ENCODE measurements at regions not wholly inside any gene's neighbourhood (a gene's known extent, or its start where the extent isn't known, plus 50 kb on each side); places are given as distances from the start of the nearest gene placed in this dataset.

DNA sequence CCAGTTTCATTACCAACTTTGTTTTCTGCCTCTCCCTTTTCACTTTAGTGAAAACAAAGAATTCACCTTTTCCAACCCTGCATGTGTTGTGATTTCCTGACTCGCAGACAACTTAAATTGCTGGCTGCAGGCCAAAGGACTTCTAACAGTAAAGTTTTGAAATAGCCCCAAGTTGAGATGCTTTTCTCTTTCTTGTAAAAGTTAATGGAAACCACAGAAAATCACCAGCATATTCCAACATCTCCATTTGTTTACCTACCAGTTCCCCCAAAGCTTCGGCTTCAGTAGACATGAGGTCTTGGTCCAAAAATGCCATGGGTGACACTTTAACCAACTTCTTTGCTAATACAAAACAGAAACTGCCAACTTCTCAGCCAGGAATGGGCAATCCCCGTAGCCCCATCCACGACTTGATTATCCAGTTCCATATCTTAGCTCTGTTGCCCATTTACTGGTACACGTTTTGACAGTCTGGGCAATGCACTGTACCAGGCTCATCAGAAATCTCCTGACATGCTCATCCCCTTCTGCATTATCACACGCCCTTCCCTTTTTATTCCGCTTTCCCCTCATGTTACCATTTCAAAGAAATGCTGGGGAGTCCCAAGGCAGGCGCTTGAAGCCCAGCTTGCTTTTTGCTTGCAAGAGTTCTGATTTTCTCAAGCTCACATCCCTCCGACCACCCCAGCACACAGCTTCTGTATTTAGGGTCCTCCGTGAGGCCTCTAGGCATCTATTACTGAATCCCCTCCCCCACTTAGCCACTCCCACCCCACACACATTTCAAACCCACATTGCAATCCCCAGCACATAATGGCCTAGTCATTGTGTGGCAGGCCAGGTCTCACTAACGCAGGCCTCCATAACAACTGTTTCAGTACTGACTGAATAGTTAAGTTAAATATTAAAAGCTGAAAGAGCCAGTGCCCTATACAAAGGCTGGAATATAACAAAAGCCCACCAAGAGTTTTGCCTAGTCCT is 137.9 kb upstream of the S100G start:
- Mint-ChIP-seq H3K9me3 (peaks cover 6% of the 10 kb centered on the region), H3K27ac (no peak overlapping the region), H3K36me3 (ENCODE audit: low read depth) (no peaks in the 10 kb centered on the region), H3K27me3 (no peaks in the 10 kb centered on the region), H3K4me1 (no peaks in the 10 kb centered on the region), H3K4me3 (no peak overlapping the region)
- no peak for DNase-seq
- intact Hi-C loops (cut with micrococcal nuclease) = no loop called here

DNA sequence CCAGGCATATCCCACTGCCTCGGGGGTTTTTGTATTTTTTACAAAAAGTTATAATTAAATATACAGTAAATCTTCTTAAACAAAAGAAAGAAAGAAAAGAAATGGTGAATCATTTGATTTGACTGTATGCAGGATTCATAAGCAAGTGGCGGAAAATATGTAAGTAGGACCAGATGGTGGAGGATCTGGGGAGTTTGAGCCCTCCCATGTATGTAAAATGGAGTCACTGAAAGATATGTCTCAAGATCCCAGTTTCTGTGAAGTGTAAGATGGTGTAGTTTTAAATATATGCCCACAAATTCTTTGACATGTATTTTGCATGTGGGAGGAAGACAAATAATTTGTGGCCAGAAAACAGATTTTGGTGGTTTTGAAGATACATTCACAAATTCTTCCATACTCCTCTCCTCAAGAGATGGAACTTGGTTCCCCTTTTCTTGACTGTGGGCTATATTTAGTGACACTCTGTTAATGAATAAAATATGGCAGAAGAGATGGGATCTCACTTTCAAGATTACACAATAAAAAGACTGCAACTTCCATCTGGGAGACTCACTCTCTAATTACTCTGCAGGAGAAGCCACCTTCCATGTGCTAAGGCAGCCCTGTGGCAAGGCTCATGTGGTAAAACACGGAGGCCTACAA is 133.6 kb upstream of the S100G start:
- Mint-ChIP-seq H3K4me1 (no peaks in the 10 kb centered on the region), H3K9me3 (peaks cover 6% of the 10 kb centered on the region), H3K36me3 (ENCODE audit: low read depth) (no peaks in the 10 kb centered on the region), H3K27me3 (no peaks in the 10 kb centered on the region), H3K27ac (no peak overlapping the region), H3K4me3 (no peak overlapping the region)
- no peak for DNase-seq
- intact Hi-C loops (cut with micrococcal nuclease) = no loop called here

DNA sequence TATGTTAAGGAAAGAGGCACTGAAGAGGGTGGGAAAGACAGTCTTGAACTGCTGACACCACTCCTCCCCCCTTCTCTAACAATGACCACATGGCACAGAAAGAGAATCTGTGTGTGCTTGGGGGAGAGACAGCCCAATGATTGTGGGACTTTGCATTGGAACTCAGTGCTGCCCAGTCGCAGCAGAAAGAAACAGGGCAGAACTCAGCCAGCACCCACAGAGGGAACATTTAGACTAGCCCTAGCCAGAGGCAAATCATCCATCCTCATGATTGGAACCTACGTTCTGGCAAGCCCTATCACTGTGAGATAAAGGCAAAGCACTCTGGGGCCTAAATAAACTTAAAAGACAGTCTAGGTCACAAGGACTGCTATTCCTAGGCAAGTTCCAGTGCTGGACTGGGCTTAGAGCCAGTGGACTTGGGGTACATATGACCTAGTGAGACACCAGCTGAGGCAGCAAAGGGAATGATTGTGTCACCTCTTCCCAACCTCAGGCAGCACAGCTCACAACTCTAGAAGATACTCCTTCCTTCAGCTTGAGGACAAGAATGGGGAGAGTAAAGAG is 132.8 kb upstream of the S100G start:
- Mint-ChIP-seq H3K36me3 (ENCODE audit: low read depth) (no peaks in the 10 kb centered on the region), H3K4me1 (no peaks in the 10 kb centered on the region), H3K27me3 (no peaks in the 10 kb centered on the region), H3K9me3 (peaks cover 6% of the 10 kb centered on the region), H3K4me3 (no peak overlapping the region), H3K27ac (no peak overlapping the region)
- intact Hi-C loops (cut with micrococcal nuclease) = no loop called here
- no peak for DNase-seq

DNA sequence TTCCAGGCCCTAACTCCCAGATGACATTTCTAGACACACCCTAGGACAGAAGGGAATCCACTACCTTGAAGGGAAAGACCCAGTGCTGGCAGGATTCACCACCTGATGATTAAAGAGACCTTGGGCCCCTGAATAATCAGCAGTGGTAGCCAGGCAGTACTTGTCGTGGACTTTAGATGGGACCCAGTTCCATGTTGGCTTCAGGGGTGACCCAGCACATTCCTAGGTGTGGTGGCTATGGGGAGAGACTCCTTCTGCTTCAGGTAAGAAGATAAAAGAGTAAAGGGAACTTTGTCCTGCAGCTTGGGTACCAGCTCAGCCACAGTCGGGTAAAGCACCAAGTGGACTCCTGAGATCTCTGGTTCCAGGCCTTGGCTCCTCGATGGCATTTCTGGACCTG is 131.8 kb upstream of the S100G start:
- no peaks in the 10 kb centered on the region for H3K27me3 Mint-ChIP-seq
- H3K36me3 Mint-ChIP-seq (ENCODE audit: low read depth) = no peaks in the 10 kb centered on the region
- no peaks in the 10 kb centered on the region for H3K4me1 Mint-ChIP-seq
- H3K9me3 Mint-ChIP-seq = peaks cover 6% of the 10 kb centered on the region
- H3K27ac Mint-ChIP-seq = no peak overlapping the region
- intact Hi-C loops (cut with micrococcal nuclease) = no loop called here
- no peak for DNase-seq
- H3K4me3 Mint-ChIP-seq = no peak overlapping the region

DNA sequence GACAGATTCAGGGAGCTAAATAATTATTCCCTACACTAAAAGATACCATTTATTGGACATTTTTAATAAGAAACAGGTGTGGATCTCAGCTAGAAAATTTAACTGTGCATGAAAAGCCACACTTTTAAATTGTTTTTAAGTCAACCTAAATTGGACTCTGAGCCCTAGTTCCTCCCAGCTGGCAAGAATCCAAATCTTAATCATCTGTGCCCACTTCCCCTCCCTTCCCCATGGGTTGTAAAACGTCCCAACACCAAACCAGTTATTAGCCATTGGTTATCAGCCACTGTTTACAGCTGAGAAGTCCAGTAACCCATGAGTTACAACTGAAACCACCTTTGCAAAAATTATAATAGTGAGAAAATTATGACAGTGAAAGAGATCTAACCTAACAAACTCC is 125.6 kb upstream of the S100G start:
- no peaks in the 10 kb centered on the region for H3K9me3 Mint-ChIP-seq
- no peak for DNase-seq
- intact Hi-C loops (cut with micrococcal nuclease) = no loop called here

GRCh38 chrX:16526003-16526402 is 124.0 kb upstream of the S100G start:
- no peak overlapping the region for H3K27ac Mint-ChIP-seq

More for the DNA sequence above, 125.6 kb upstream of the S100G start:
- Mint-ChIP-seq H3K27me3 (no peaks in the 10 kb centered on the region), H3K36me3 (ENCODE audit: low read depth) (peaks cover 5% of the 10 kb centered on the region), H3K27ac (no peak overlapping the region), H3K4me1 (peaks cover 12% of the 10 kb centered on the region), H3K4me3 (no peak overlapping the region)

DNA sequence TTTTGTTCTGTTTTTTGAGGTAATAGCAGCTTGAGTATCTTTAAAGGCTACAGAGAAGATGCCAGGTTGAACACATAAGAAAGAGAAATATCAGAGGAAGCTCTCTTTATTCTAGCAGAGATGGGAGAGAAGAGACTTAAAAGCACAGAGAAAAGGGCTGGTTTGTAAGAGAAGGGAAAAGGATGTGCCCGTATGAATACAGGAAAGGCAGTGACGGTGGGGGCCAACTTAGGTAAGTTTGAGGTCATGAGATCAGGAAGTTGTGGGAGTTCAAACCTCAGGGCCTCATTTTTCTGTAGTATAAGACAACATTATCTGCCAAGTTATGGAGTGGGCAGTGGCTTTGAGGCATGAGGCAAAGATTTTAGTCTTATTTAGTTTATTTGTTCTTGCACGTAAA is 121.3 kb upstream of the S100G start:
- Mint-ChIP-seq H3K27ac (peak overlapping the region; percentile 89), H3K9me3 (peaks cover 5% of the 10 kb centered on the region), H3K36me3 (ENCODE audit: low read depth) (peaks cover 5% of the 10 kb centered on the region), H3K4me3 (peak overlapping the region; percentile 69), H3K27me3 (no peaks in the 10 kb centered on the region), H3K4me1 (peaks cover 15% of the 10 kb centered on the region)
- intact Hi-C loops (cut with micrococcal nuclease) = loop anchor here (2.0 kb wide), 2 partner anchors 44 to 60 kb away; no protein-coding TSS in a partner anchor
- peak; percentile 74 for DNase-seq

More at GRCh38 chrX:16526003-16526402, 124.0 kb upstream of the S100G start:
- Mint-ChIP-seq H3K27me3 (no peaks in the 10 kb centered on the region), H3K9me3 (peaks cover 2% of the 10 kb centered on the region), H3K4me1 (peaks cover 15% of the 10 kb centered on the region), H3K4me3 (no peak overlapping the region), H3K36me3 (ENCODE audit: low read depth) (peaks cover 5% of the 10 kb centered on the region)
- intact Hi-C loops (cut with micrococcal nuclease) = no loop called here
- no peak for DNase-seq

All from activated CD4-positive, alpha-beta T cell treated with anti-CD3 and anti-CD28 coated beads, Interleukin-2, amount 10 ng/mL, durations not matched to agents 24 days and 14 days (primary cell).